GM19397 (cell line): ENCODE measurements at regions not wholly inside any gene's neighbourhood (a gene's known extent, or its start where the extent isn't known, plus 50 kb on each side); places are given as distances from the start of the nearest gene placed in this dataset.

ENCODE experiments used
- ATAC-seq: cut with Tn5 transposase; IDR thresholded peaks from one replicate; pipeline ENCODE4 v1.9.1; 2021; ENCODE audit warnings: mild to moderate bottlenecking, moderate library complexity; ENCODE audit not compliant: unreplicated experiment

- no peak for ATAC-seq
Observed at GRCh38 chr19:31759359-31759758, 410.1 kb upstream of the TSHZ3 start.

GRCh38 chr19:31761281-31761913 lies 412.2 kb upstream of the TSHZ3 start:
- ATAC-seq: no peak

- no peak for ATAC-seq
Observed at GRCh38 chr19:31770223-31770622, 421.0 kb upstream of the TSHZ3 start.

- ATAC-seq: no peak
Observed at GRCh38 chr19:31772915-31773314, 423.7 kb upstream of the TSHZ3 start.

- no peak for ATAC-seq
Observed at GRCh38 chr19:31781542-31781941, 432.3 kb upstream of the TSHZ3 start.

GRCh38 chr19:31783592-31783991 lies 434.4 kb upstream of the TSHZ3 start:
- no peak for ATAC-seq

GRCh38 chr19:31784671-31785101 lies 435.4 kb upstream of the TSHZ3 start:
- no peak for ATAC-seq

GRCh38 chr19:31801611-31802010 lies 452.4 kb upstream of the TSHZ3 start:
- ATAC-seq: no peak

- ATAC-seq: no peak
Observed at GRCh38 chr19:31803835-31804446, 454.7 kb upstream of the TSHZ3 start.

- ATAC-seq: no peak
Observed at GRCh38 chr19:31804668-31805067, 455.4 kb upstream of the TSHZ3 start.

GRCh38 chr19:31810536-31811109 lies 461.4 kb upstream of the TSHZ3 start:
- ATAC-seq: no peak

GRCh38 chr19:31817971-31818797 lies 468.9 kb upstream of the TSHZ3 start:
- ATAC-seq: no peak

GRCh38 chr19:31818798-31819105 lies 469.5 kb upstream of the TSHZ3 start:
- ATAC-seq: no peak

GRCh38 chr19:31819837-31820236 lies 470.6 kb upstream of the TSHZ3 start:
- no peak for ATAC-seq

GRCh38 chr19:31821346-31821745 lies 472.1 kb upstream of the TSHZ3 start:
- ATAC-seq: no peak

GRCh38 chr19:31825134-31826094 lies 476.2 kb upstream of the TSHZ3 start:
- no peak for ATAC-seq

GRCh38 chr19:31826325-31826724 lies 477.1 kb upstream of the TSHZ3 start:
- ATAC-seq: no peak

- no peak for ATAC-seq
Observed at GRCh38 chr19:31831421-31832175, 482.4 kb upstream of the TSHZ3 start.

- ATAC-seq: no peak
Observed at GRCh38 chr19:31832176-31832548, 482.9 kb upstream of the TSHZ3 start.

- no peak for ATAC-seq
Observed at GRCh38 chr19:31834070-31834469, 484.8 kb upstream of the TSHZ3 start.
